ENCODE measurements at regions not wholly inside any gene's neighbourhood (a gene's known extent, or its start where the extent isn't known, plus 50 kb on each side); places are given as distances from the start of the nearest gene placed in this dataset.

GRCh38 chr5:36392818-36393217 lies 91.1 kb upstream of the RANBP3L start:
- Histone ChIP-seq H3K4me2 (replicated peaks; ENCODE audit: extremely low read depth, low read length, poor library complexity, severe bottlenecking) (no peak overlapping the region), H3K79me2 (ENCODE audit: insufficient read depth, low read length) (no peaks in the 10 kb centered on the region), H4K20me1 (ENCODE audit: insufficient read depth, low read length) (no peaks in the 10 kb centered on the region), H3K4me3 (replicated peaks in 1 of 3; ENCODE audit: low read depth in 2 of 3, low read length in 3 of 3) (no peak overlapping the region), H3K9ac (ENCODE audit: insufficient read depth, low read length, poor library complexity, severe bottlenecking) (no peak overlapping the region), H3K36me3 (replicated peaks in 1 of 2; ENCODE audit: control insufficient read depth in 1 of 2, insufficient read depth in 2 of 2, low read length in 2 of 2) (no peaks in the 10 kb centered on the region), H3K27me3 (ENCODE audit: control insufficient read depth in 2 of 2, insufficient read depth in 2 of 2, low read length in 2 of 2) (no peaks in the 10 kb centered on the region), H3K4me1 (ENCODE audit: control insufficient read depth in 1 of 2, insufficient read depth in 2 of 2, low read length in 2 of 2) (peaks cover 22 to 23% of the 10 kb centered on the region in 2 donors), H3K27ac (ENCODE audit: low read depth in 1 of 2, low read length in 2 of 2) (no peak overlapping the region), H2AFZ (ENCODE audit: insufficient read depth, low read depth, low read length, poor library complexity, severe bottlenecking) (no peak overlapping the region), H3K9me3 (replicated peaks in 1 of 2; ENCODE audit: control insufficient read depth in 1 of 2, insufficient read depth in 1 of 2, low read length in 2 of 2) (no peaks in the 10 kb centered on the region)
- H3K27me3 Mint-ChIP-seq (ENCODE audit: low read depth in 3 of 3), result peaks cover 0 to 3% (median 0%) of the 10 kb centered on the region in 3 donors
- H3K36me3 Mint-ChIP-seq, result no peaks in the 10 kb centered on the region
- TF ChIP-seq CTCF (IDR thresholded peaks at IDR 0.05), result no peak
- intact Hi-C loops (cut with micrococcal nuclease), result no loop called here
- H3K9me3 Mint-ChIP-seq, result no peaks in the 10 kb centered on the region
- H3K4me1 Mint-ChIP-seq, result peaks cover 28% of the 10 kb centered on the region
- DNase-seq, result no peak
- H3K27ac Mint-ChIP-seq, result peak overlapping the region in 1 of 7 donors; percentile 66
- H3K4me3 Mint-ChIP-seq, result no peak overlapping the region

- intact Hi-C loops (cut with micrococcal nuclease), result no loop called here
- Mint-ChIP-seq H3K4me1 (peaks cover 27% of the 10 kb centered on the region), H3K36me3 (no peaks in the 10 kb centered on the region), H3K27ac (no peak overlapping the region), H3K9me3 (no peaks in the 10 kb centered on the region), H3K27me3 (ENCODE audit: low read depth in 3 of 3) (peaks cover 0 to 3% (median 0%) of the 10 kb centered on the region in 3 donors), H3K4me3 (no peak overlapping the region)
- no peak for TF ChIP-seq CTCF (IDR thresholded peaks at IDR 0.05)
- no peaks in the 10 kb centered on the region for H3K27me3 ChIP-seq (ENCODE audit: control insufficient read depth in 2 of 2, insufficient read depth in 2 of 2, low read length in 2 of 2)
- no peaks in the 10 kb centered on the region for H4K20me1 ChIP-seq (ENCODE audit: insufficient read depth, low read length)
- no peak overlapping the region for H2AFZ ChIP-seq (ENCODE audit: insufficient read depth, low read depth, low read length, poor library complexity, severe bottlenecking)
- no peak overlapping the region for H3K9ac ChIP-seq (ENCODE audit: insufficient read depth, low read length, poor library complexity, severe bottlenecking)
- no peak overlapping the region for H3K27ac ChIP-seq (ENCODE audit: low read depth in 1 of 2, low read length in 2 of 2)
- peaks cover 20% of the 10 kb centered on the region in 2 donors for H3K4me1 ChIP-seq (ENCODE audit: control insufficient read depth in 1 of 2, insufficient read depth in 2 of 2, low read length in 2 of 2)
- H3K36me3 ChIP-seq (replicated peaks in 1 of 2; ENCODE audit: control insufficient read depth in 1 of 2, insufficient read depth in 2 of 2, low read length in 2 of 2), result no peaks in the 10 kb centered on the region
- 100% methylated on average over 2 of the region's 4 CpGs for WGBS (ENCODE audit: insufficient coverage)
- no peaks in the 10 kb centered on the region for H3K9me3 ChIP-seq (replicated peaks in 1 of 2; ENCODE audit: control insufficient read depth in 1 of 2, insufficient read depth in 1 of 2, low read length in 2 of 2)
- no peak for DNase-seq
- no peak overlapping the region for H3K4me2 ChIP-seq (replicated peaks; ENCODE audit: extremely low read depth, low read length, poor library complexity, severe bottlenecking)
- no peaks in the 10 kb centered on the region for H3K79me2 ChIP-seq (ENCODE audit: insufficient read depth, low read length)
- no peak overlapping the region for H3K4me3 ChIP-seq (replicated peaks in 1 of 3; ENCODE audit: low read depth in 2 of 3, low read length in 3 of 3)
Measured at GRCh38 chr5:36393656-36394428, 92.1 kb upstream of the RANBP3L start.
